ENCODE measurements at regions not wholly inside any gene's neighbourhood (a gene's known extent, or its start where the extent isn't known, plus 50 kb on each side); places are given as distances from the start of the nearest gene placed in this dataset.

GRCh38 chr5:144092508-144092907, 78.0 kb downstream of the YIPF5 start:
- no peak for TF ChIP-seq PATZ1 (CRISPR knock-in tag; IDR thresholded peaks at IDR 0.05; ENCODE audit: borderline replicate concordance)
- no peak for TF ChIP-seq ISL1 (CRISPR knock-in tag; IDR thresholded peaks at IDR 0.05)
- no peak for TF ChIP-seq POU6F1 (CRISPR knock-in tag; IDR thresholded peaks at IDR 0.05; ENCODE audit: borderline replicate concordance, low read depth)
- no peak for TF ChIP-seq CREB5 (CRISPR knock-in tag; IDR thresholded peaks at IDR 0.05; ENCODE audit: low read depth)
- TF ChIP-seq RARB (CRISPR knock-in tag; IDR thresholded peaks at IDR 0.05), result no peak
- TF ChIP-seq ZC3H10 (CRISPR knock-in tag; IDR thresholded peaks at IDR 0.05), result no peak
- TF ChIP-seq PPARA (CRISPR knock-in tag; IDR thresholded peaks at IDR 0.05; ENCODE audit: borderline replicate concordance), result no peak
- no peak for TF ChIP-seq CSDC2 (CRISPR knock-in tag; IDR thresholded peaks at IDR 0.05)
- no peak for TF ChIP-seq GLIS3 (CRISPR knock-in tag; IDR thresholded peaks at IDR 0.05)
- no peak for TF ChIP-seq CSRNP3 (CRISPR knock-in tag; IDR thresholded peaks at IDR 0.05)
- TF ChIP-seq ZFP3 (CRISPR knock-in tag; IDR thresholded peaks at IDR 0.05), result no peak
- TF ChIP-seq ARNTL (CRISPR knock-in tag; IDR thresholded peaks at IDR 0.05; ENCODE audit: borderline replicate concordance, low read depth), result no peak
- no peak for TF ChIP-seq BACH2 (CRISPR knock-in tag; IDR thresholded peaks at IDR 0.05; ENCODE audit: borderline replicate concordance)
- TF ChIP-seq TOX (CRISPR knock-in tag; IDR thresholded peaks at IDR 0.05; ENCODE audit: borderline replicate concordance), result no peak
